Left lung (tissue), 4 donors: ENCODE measurements at regions not wholly inside any gene's neighbourhood (a gene's known extent, or its start where the extent isn't known, plus 50 kb on each side); places are given as distances from the start of the nearest gene placed in this dataset.

Experiments
- ATAC-seq: fragments of 200-7000 bp; cut with Tn5 transposase; one replicate; pipeline ENCODE4 v1.9.1; 2020; ENCODE audit warnings: moderate library complexity
- DNase-seq, 4 donors: peaks; one replicate each; pipeline ENCODE4 v3.0.0-alpha.2; 2013 to 2020
- H3K27ac ChIP-seq, 2 donors: fragments of 200-600 bp; sonication (generic) in 1 of 2; one replicate each; pipeline versions ENCODE4 v1.5.0 to v1.8.0; 2020 to 2021
- H3K27me3 ChIP-seq, 2 donors: fragments of 200-600 bp; sonication (generic) in 1 of 2; one replicate each; pipeline versions ENCODE4 v1.5.0 to v1.8.0; 2020 to 2021
- H3K36me3 ChIP-seq, 2 donors: fragments of 200-600 bp; sonication (generic) in 1 of 2; one replicate each; pipeline versions ENCODE4 v1.5.0 to v1.8.0; 2020 to 2021
- H3K4me1 ChIP-seq, 2 donors: fragments of 200-600 bp; one replicate each; pipeline ENCODE4 v1.8.0; 2021
- H3K4me3 ChIP-seq, 2 donors: fragments of 200-600 bp; sonication (generic) in 1 of 2; one replicate each; pipeline versions ENCODE4 v1.5.0 to v1.8.0; 2020 to 2021; ENCODE audit warnings: mild to moderate bottlenecking in 1 of 2
- H3K9me3 ChIP-seq, 2 donors: fragments of 200-600 bp; sonication (generic) in 1 of 2; one replicate each; pipeline versions ENCODE4 v1.5.0 to v1.8.0; 2020 to 2021
- CTCF ChIP-seq, 2 donors: fragments of 200-600 bp; sonication (generic) in 1 of 2; IDR thresholded peaks; one replicate each; pipeline versions ENCODE4 v1.5.0 to v1.8.0; 2021; ENCODE audit warnings: antibody characterized with exemption in 2 of 2
- intact Hi-C, 2 donors: fragments of 100-400 bp; cut with DNase I; formaldehyde crosslinking; loops; one replicate each; pipeline versions ENCODE4 v1.11.2 to v1.14.2; 2022
- donor health status: DM: no; HTN: yes; CAD: no.
- donor health status: DM: no; HTN: no; CAD: no.

DNA sequence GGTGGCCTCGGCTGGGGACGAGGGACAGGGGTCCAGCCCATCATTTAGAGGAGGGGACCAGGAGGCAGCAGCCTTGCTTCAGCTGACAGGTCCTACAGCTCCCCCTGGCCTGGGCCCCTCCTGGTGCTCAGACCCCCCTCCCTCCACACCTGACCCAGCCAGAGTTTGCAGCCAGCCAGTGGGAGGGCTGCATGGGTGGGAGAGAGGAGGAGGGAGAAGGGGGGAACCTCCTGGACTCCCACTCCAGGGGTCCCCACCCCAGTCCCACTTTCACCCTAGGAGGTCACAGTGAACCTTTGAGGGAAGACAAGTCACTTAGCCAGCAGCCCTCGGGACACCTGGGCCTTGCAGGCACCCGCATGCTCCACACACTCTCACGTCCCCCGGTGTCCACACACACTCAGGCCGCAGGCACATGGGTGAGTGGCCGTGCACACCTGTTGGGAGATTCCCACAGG, 108.9 kb upstream of the ZBTB40 start:
- TF ChIP-seq CTCF (IDR thresholded peaks at IDR 0.05) = no peak
- peaks cover 0 to 94% of the 10 kb centered on the region in 2 donors for H3K27me3 ChIP-seq
- no peak for ATAC-seq

DNA sequence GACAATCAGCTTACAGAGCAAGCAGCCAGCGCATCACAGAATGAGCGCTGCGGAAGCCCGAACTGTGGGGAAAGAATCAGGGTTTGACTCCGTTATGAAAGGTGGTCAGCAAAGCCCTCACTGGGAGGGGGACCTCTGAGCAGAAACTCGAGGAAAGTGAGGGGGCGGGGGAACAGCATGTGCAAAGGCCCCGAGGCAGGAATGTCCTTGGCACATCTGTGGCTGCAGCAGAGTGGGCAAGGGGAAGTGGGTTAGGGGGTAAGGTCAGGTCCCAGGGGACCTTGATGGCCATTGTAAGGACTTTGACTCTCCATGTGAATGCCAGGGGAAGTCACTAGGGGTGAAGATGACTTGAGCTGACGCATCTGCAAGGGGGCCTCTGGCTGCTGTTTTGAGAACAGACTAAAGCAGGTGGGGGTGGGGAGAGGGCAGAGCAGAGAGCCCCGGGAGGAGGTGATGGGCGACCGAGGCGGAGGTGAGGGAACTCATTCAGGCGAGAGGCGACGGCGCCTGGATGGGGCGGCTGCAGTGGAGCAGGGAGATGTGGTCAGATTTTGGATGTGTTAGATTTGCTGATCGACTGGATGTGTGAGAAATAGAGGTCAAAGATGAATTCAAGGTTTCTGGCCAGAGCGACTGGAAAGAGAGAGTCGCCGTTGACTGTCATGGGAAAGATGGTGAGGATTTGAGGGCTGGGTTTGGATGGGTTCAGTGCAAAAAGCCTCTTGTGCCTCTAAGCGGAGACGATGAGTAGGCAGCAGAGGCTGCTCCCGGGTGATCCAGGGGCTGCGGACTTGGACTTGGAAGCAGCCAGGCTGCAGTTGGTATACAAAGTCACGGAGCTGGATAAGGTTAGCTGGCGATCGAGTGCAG, 108.0 kb upstream of the ZBTB40 start:
- Histone ChIP-seq H3K27ac (no peak overlapping the region), H3K27me3 (peaks cover 5 to 97% of the 10 kb centered on the region in 2 donors), H3K9me3 (no peaks in the 10 kb centered on the region), H3K36me3 (no peaks in the 10 kb centered on the region), H3K4me3 (no peak overlapping the region), H3K4me1 (no peaks in the 10 kb centered on the region)
- ATAC-seq = no peak
- DNase-seq = no peak
- no peak for TF ChIP-seq CTCF (IDR thresholded peaks at IDR 0.05)
- intact Hi-C loops = no loop called here

More for the DNA sequence above, 108.9 kb upstream of the ZBTB40 start:
- Histone ChIP-seq H3K36me3 (no peaks in the 10 kb centered on the region), H3K27ac (no peak overlapping the region), H3K4me3 (no peak overlapping the region), H3K9me3 (no peaks in the 10 kb centered on the region), H3K4me1 (no peaks in the 10 kb centered on the region)
- intact Hi-C loops = no loop called here
- DNase-seq = no peak

DNA sequence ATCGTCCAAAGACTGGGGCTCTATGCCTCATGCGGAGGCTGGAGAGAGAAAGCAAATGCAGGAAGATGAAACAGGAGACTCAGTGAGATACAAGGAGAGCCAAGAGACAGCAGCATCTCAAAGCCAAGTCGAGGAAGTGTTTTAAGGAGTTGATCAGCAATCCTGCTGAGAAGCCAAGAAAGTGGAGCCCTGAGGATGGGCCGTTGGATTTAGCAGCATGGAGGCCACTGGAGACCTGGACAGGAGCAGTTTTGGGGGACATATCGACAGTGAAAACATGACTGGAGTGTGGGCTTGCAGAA, 107.4 kb upstream of the ZBTB40 start:
- no peak overlapping the region for H3K4me3 ChIP-seq
- no peaks in the 10 kb centered on the region for H3K4me1 ChIP-seq
- ATAC-seq (no peak), DNase-seq (no peak)
- intact Hi-C loops = no loop called here
- H3K9me3 ChIP-seq = no peaks in the 10 kb centered on the region
- no peak overlapping the region for H3K27ac ChIP-seq
- peaks cover 6 to 97% of the 10 kb centered on the region in 2 donors for H3K27me3 ChIP-seq
- no peak for TF ChIP-seq CTCF (IDR thresholded peaks at IDR 0.05)
- H3K36me3 ChIP-seq = no peaks in the 10 kb centered on the region

DNA sequence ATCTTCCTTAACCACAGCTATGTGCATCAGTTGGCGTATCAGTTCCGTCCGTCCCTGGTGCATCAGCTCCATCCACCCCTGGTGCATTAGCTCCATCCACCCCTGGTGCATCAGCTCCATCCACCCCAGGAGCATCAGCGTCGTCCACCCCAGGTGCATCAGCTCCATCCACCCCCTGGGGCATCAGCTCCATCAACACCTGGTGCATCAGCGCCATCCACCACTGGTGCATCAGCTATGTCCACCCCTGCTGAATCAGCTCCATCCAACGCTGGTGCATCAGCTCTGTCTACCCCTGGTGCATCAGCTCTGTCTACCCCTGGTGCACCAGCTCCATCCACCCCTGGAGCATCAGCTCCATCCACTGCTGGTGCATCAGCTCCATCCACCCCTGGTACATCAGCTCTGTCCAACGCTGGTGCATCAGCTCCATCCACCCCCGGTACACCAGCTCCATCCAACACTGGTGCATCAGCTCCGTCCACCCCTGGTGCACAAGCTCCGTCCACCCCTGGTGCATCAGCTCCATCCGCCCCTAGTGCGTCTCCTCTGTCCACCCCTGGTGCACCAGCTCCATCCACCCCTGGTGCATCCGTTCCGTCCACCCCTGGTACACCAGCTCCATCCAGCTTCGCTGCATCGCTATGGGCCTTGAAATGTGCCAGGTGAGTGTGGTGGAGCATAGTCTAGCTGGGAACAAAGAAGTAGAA, 106.6 kb upstream of the ZBTB40 start:
- H3K27me3 ChIP-seq = peaks cover 11 to 97% of the 10 kb centered on the region in 2 donors
- no peaks in the 10 kb centered on the region for H3K9me3 ChIP-seq
- DNase-seq (no peak), ATAC-seq (no peak)
- H3K36me3 ChIP-seq = no peaks in the 10 kb centered on the region
- no peak overlapping the region for H3K27ac ChIP-seq
- intact Hi-C loops = no loop called here
- H3K4me1 ChIP-seq = no peaks in the 10 kb centered on the region
- TF ChIP-seq CTCF (IDR thresholded peaks at IDR 0.05) = no peak
- H3K4me3 ChIP-seq = no peak overlapping the region
